ENCODE measurements at regions not wholly inside any gene's neighbourhood (a gene's known extent, or its start where the extent isn't known, plus 50 kb on each side); places are given as distances from the start of the nearest gene placed in this dataset.
"Not testable (repeated sequence)": the region's sequence is repeated elsewhere in the genome, so short reads cannot be mapped to it uniquely, and the experiment has no call there.

- no peak for DNase-seq (ENCODE audit: low spot score)
These were observed 100.7 kb upstream of the TRPC7 start for GRCh38 chr5:136466041-136466415.

GRCh38 chr5:136458481-136458880 lies 93.1 kb upstream of the TRPC7 start:
- peak; percentile 71 for DNase-seq (ENCODE audit: low spot score)

GRCh38 chr5:136457390-136458013 lies 92.2 kb upstream of the TRPC7 start:
- peak; percentile 87 for DNase-seq (ENCODE audit: low spot score)

- DNase-seq (ENCODE audit: low spot score): no peak
These were observed 90.1 kb upstream of the TRPC7 start for GRCh38 chr5:136455409-136455808.

GRCh38 chr5:136453986-136454758 lies 88.8 kb upstream of the TRPC7 start:
- no peak for DNase-seq (ENCODE audit: low spot score)

GRCh38 chr5:136453199-136453598 lies 87.9 kb upstream of the TRPC7 start:
- no peak for DNase-seq (ENCODE audit: low spot score)

GRCh38 chr5:136447576-136447975 lies 82.2 kb upstream of the TRPC7 start:
- not testable (repeated sequence) for DNase-seq (ENCODE audit: low spot score)

- DNase-seq (ENCODE audit: low spot score): no peak
These were observed 81.2 kb upstream of the TRPC7 start for GRCh38 chr5:136446565-136446964.

- not testable (repeated sequence) for DNase-seq (ENCODE audit: low spot score)
These were observed 78.8 kb upstream of the TRPC7 start for GRCh38 chr5:136444099-136444498.

GRCh38 chr5:136439367-136439766 lies 74.0 kb upstream of the TRPC7 start:
- no peak for DNase-seq (ENCODE audit: low spot score)

- DNase-seq (ENCODE audit: low spot score): no peak
These were observed 70.7 kb upstream of the TRPC7 start for GRCh38 chr5:136435946-136436543.

GRCh38 chr5:136434795-136435194 lies 69.5 kb upstream of the TRPC7 start:
- no peak for DNase-seq (ENCODE audit: low spot score)

GRCh38 chr5:136432705-136433104 lies 67.4 kb upstream of the TRPC7 start:
- no peak for DNase-seq (ENCODE audit: low spot score)

GRCh38 chr5:136430081-136430480 lies 64.7 kb upstream of the TRPC7 start:
- DNase-seq (ENCODE audit: low spot score): no peak

- DNase-seq (ENCODE audit: low spot score): no peak
These were observed 62.1 kb upstream of the TRPC7 start for GRCh38 chr5:136427426-136427825.

GRCh38 chr5:136425921-136426320 lies 60.6 kb upstream of the TRPC7 start:
- DNase-seq (ENCODE audit: low spot score): no peak

GRCh38 chr5:136424835-136425584 lies 59.7 kb upstream of the TRPC7 start:
- DNase-seq (ENCODE audit: low spot score): peak; percentile 77

GRCh38 chr5:136423944-136424606 lies 58.7 kb upstream of the TRPC7 start:
- DNase-seq (ENCODE audit: low spot score): no peak

- DNase-seq (ENCODE audit: low spot score): no peak
These were observed 55.0 kb upstream of the TRPC7 start for GRCh38 chr5:136420168-136420898.

- no peak for DNase-seq (ENCODE audit: low spot score)
These were observed 53.0 kb upstream of the TRPC7 start for GRCh38 chr5:136418301-136418700.
